PC-9 (cell line): ENCODE measurements at regions not wholly inside any gene's neighbourhood (a gene's known extent, or its start where the extent isn't known, plus 50 kb on each side); places are given as distances from the start of the nearest gene placed in this dataset.

Source experiments
- BruUV-seq: library from RNA; stranded (reverse); fragments of 400-500 nt; replicated peaks from 2 replicates; lab custom pipeline; 2021; lab: Mats Ljungman, UMichigan
- CTCF ChIA-PET: fragments of 300-600 bp; sonication (Branson Sonifier 250); formaldehyde crosslinking; loops from one replicate; lab custom pipeline; 2022; ENCODE audit warnings: antibody characterized with exemption; lab: Charles Lee
- POLR2A ChIA-PET: fragments of 300-600 bp; sonication (Branson Sonifier 250); formaldehyde crosslinking; loops from one replicate; lab custom pipeline; 2022; ENCODE audit warnings: antibody characterized with exemption; ENCODE audit not compliant: unreplicated experiment; lab: Charles Lee
- DNase-seq, 2 experiments: peaks; one replicate each; pipeline versions ENCODE4 v3.0.0 to v3.0.0-alpha.2; 2015 to 2022; ENCODE audit warnings: mixed read lengths in 1 of 2
- H2AFZ ChIP-seq: fragments of 200-600 bp; sonication (generic); 2 replicates; pipeline ENCODE4 v1.8.1; 2017; ENCODE audit warnings: antibody characterized with exemption
- H3F3A ChIP-seq: fragments of 200-600 bp; sonication (generic); 2 replicates; pipeline ENCODE4 v1.8.1; 2017; ENCODE audit warnings: antibody characterized with exemption, mild to moderate bottlenecking, low read depth; ENCODE audit not compliant: insufficient read depth
- H3K27ac ChIP-seq: fragments of 200-600 bp; sonication (generic); 2 replicates; pipeline ENCODE4 v1.6.1; 2016; ENCODE audit warnings: mixed run types
- H3K27me3 ChIP-seq: fragments of 200-600 bp; sonication (generic); 2 replicates; pipeline ENCODE4 v1.6.1; 2016; ENCODE audit warnings: low read depth, mixed run types; ENCODE audit not compliant: insufficient read depth
- H3K36me3 ChIP-seq: fragments of 200-600 bp; sonication (generic); 2 replicates; pipeline ENCODE4 v1.6.1; 2016; ENCODE audit warnings: low read depth, mixed run types
- H3K4me1 ChIP-seq: fragments of 200-600 bp; sonication (generic); replicated peaks from 2 replicates; pipeline ENCODE4 v1.6.1; 2016; ENCODE audit warnings: mixed run types; ENCODE audit not compliant: insufficient read depth
- H3K4me2 ChIP-seq: fragments of 200-600 bp; sonication (generic); 2 replicates; pipeline ENCODE4 v1.6.1; 2017; ENCODE audit warnings: mixed run types
- H3K4me3 ChIP-seq: fragments of 200-600 bp; sonication (generic); 2 replicates; pipeline ENCODE4 v1.6.1; 2016; ENCODE audit warnings: mixed run types
- H3K79me2 ChIP-seq: fragments of 200-600 bp; sonication (generic); 2 replicates; pipeline ENCODE4 v1.6.1; 2017; ENCODE audit warnings: low read depth, mixed run types
- H3K9me2 ChIP-seq: fragments of 200-600 bp; sonication (generic); 2 replicates; pipeline ENCODE4 v1.8.1; 2017; ENCODE audit warnings: mild to moderate bottlenecking; ENCODE audit not compliant: insufficient read depth
- H3K9me3 ChIP-seq: fragments of 200-600 bp; sonication (generic); 2 replicates; pipeline ENCODE4 v1.8.1; 2016; ENCODE audit warnings: low read depth; ENCODE audit not compliant: insufficient read depth
- H4K20me1 ChIP-seq: fragments of 200-600 bp; sonication (generic); 2 replicates; pipeline ENCODE4 v1.8.1; 2017; ENCODE audit not compliant: insufficient read depth
- CTCF ChIP-seq: fragments of 200-600 bp; sonication (generic); conservative IDR thresholded peaks from 2 replicates; pipeline ENCODE4 v1.6.1; 2017; ENCODE audit warnings: mixed run types, antibody characterized with exemption, mild to moderate bottlenecking, moderate library complexity
- EZH2 ChIP-seq: fragments of 200-600 bp; sonication (generic); IDR thresholded peaks from 2 replicates; pipeline ENCODE4 v1.8.0; 2017; ENCODE audit warnings: antibody characterized with exemption, low read depth
- intact Hi-C: fragments of 100-400 bp; cut with micrococcal nuclease; formaldehyde crosslinking; loops from one replicate; pipeline ENCODE4 v1.10.0; 2022; ENCODE audit not compliant: unreplicated experiment

- Histone ChIP-seq H3K27ac (no peak overlapping the region), H3K4me3 (no peak overlapping the region), H3K36me3 (no peaks in the 10 kb centered on the region), H3K27me3 (peaks cover 26% of the 10 kb centered on the region; the same call in 1 of the 2 replicates), H3K9me2 (no peaks in the 10 kb centered on the region), H3F3A (no peaks in the 10 kb centered on the region), H4K20me1 (no peaks in the 10 kb centered on the region), H3K4me2 (no peak overlapping the region), H2AFZ (no peak overlapping the region), H3K4me1 (no peaks in the 10 kb centered on the region), H3K79me2 (no peaks in the 10 kb centered on the region), H3K9me3 (no peaks in the 10 kb centered on the region)
- TF ChIP-seq EZH2 (no peak), CTCF (no peak)
- ChIA-PET CTCF (no interaction called here), POLR2A (no interaction called here)
- no peak for DNase-seq
- no TSS peak for BruUV-seq
- intact Hi-C loops = no loop called here
These were observed 294.8 kb downstream of the GADD45G start for GRCh38 chr9:89899573-89899972.

GRCh38 chr9:89901920-89902319 lies 297.1 kb downstream of the GADD45G start:
- Histone ChIP-seq H2AFZ (no peak overlapping the region), H3K27ac (no peak overlapping the region), H4K20me1 (no peaks in the 10 kb centered on the region), H3K9me3 (no peaks in the 10 kb centered on the region), H3K4me3 (no peak overlapping the region), H3K9me2 (no peaks in the 10 kb centered on the region), H3K4me1 (no peaks in the 10 kb centered on the region), H3K36me3 (no peaks in the 10 kb centered on the region), H3K79me2 (no peaks in the 10 kb centered on the region), H3K27me3 (peaks cover 36% of the 10 kb centered on the region; the same call in 1 of the 2 replicates), H3K4me2 (no peak overlapping the region), H3F3A (no peaks in the 10 kb centered on the region)
- ChIA-PET CTCF (no interaction called here), POLR2A (no interaction called here)
- intact Hi-C loops = no loop called here
- no peak for TF ChIP-seq CTCF
- no peak for TF ChIP-seq EZH2
- BruUV-seq = no TSS peak
- no peak for DNase-seq

- Histone ChIP-seq H3K36me3 (no peaks in the 10 kb centered on the region), H2AFZ (no peak overlapping the region), H3K27ac (no peak overlapping the region), H3K4me2 (no peak overlapping the region), H3K4me1 (no peaks in the 10 kb centered on the region), H3F3A (no peaks in the 10 kb centered on the region), H3K79me2 (no peaks in the 10 kb centered on the region), H3K4me3 (no peak overlapping the region), H4K20me1 (no peaks in the 10 kb centered on the region), H3K9me2 (no peaks in the 10 kb centered on the region), H3K9me3 (no peaks in the 10 kb centered on the region), H3K27me3 (peaks cover 42% of the 10 kb centered on the region; the same call in 1 of the 2 replicates)
- no TSS peak for BruUV-seq
- POLR2A ChIA-PET = no interaction called here
- no peak for DNase-seq
- TF ChIP-seq CTCF (no peak), EZH2 (no peak)
- intact Hi-C loops = no loop called here
- CTCF ChIA-PET = no interaction called here
These were observed 297.8 kb downstream of the GADD45G start for GRCh38 chr9:89902450-89903140.
